Activated T-cell treated with anti-CD3 and anti-CD28 coated beads, Interleukin-2, amount 50 U/mL, for 72 hours (primary cell): ENCODE measurements at regions not wholly inside any gene's neighbourhood (a gene's known extent, or its start where the extent isn't known, plus 50 kb on each side); places are given as distances from the start of the nearest gene placed in this dataset.

ENCODE experiments used
- ATAC-seq, 2 donors: fragments of 150-1000 bp; cut with Tn5 transposase; replicated peaks in 1 of 2; 2 replicates each; pipeline ENCODE4 v1.10.0; 2021; ENCODE audit warnings: moderate library complexity in 2 of 2, mild to moderate bottlenecking in 1 of 2
- DNase-seq, 2 donors: peaks; one replicate each; pipeline ENCODE4 v3.0.0; 2021 to 2022; ENCODE audit warnings: mixed read lengths in 1 of 2
- H3K27ac Mint-ChIP-seq: one replicate; pipeline ENCODE4 v1.8.0; 2022; ENCODE audit warnings: mild to moderate bottlenecking, moderate library complexity, mixed read lengths
- H3K27me3 Mint-ChIP-seq: one replicate; pipeline ENCODE4 v1.8.0; 2022; ENCODE audit warnings: low read depth, mixed read lengths
- H3K36me3 Mint-ChIP-seq, 2 donors: one replicate each; pipeline ENCODE4 v1.8.0; 2022; ENCODE audit warnings: mixed read lengths in 2 of 2, mild to moderate bottlenecking in 1 of 2; ENCODE audit not compliant: insufficient read depth in 2 of 2
- H3K4me1 Mint-ChIP-seq: one replicate; pipeline ENCODE4 v1.8.0; 2022; ENCODE audit warnings: low read depth, mixed read lengths
- H3K4me3 Mint-ChIP-seq, 2 donors: one replicate each; pipeline ENCODE4 v1.8.0; 2022; ENCODE audit warnings: mild to moderate bottlenecking in 2 of 2, mixed read lengths in 2 of 2, moderate library complexity in 2 of 2
- H3K9me3 Mint-ChIP-seq, 2 donors: one replicate each; pipeline ENCODE4 v1.8.0; 2022; ENCODE audit warnings: mixed read lengths in 2 of 2

DNA sequence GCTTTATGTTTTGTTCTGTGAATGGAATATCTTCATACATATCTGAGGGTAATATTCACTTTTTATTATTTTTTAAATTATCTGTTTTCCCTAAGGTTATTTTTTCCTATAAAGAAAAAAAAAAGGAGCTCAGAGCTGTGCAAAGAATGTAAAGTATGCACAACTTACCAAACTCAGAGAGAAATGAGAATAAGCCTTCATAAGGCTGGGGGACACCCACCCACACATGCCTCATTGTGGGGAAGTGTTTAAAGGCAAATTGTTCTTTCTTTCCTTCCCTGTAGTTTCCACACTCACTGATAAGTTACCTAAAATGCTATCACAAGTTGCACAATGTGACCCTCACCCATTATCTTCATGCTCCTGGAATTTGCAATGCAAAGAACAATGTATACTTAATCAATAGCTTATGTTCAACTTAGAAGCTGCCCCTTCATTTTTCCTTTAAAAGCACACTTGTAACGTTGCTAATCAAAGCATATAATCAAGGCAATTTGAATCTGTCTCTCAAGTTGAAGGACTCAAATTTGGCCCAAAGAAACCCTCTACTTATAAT, 108.1 kb downstream of the GNAT3 start:
- no peak for DNase-seq
- Mint-ChIP-seq H3K4me1 (no peaks in the 10 kb centered on the region), H3K4me3 (no peak overlapping the region), H3K36me3 (no peaks in the 10 kb centered on the region), H3K9me3 (peaks cover 2 to 5% of the 10 kb centered on the region in 2 donors), H3K27me3 (peaks cover 6% of the 10 kb centered on the region), H3K27ac (no peak overlapping the region)
- ATAC-seq, result no peak

DNA sequence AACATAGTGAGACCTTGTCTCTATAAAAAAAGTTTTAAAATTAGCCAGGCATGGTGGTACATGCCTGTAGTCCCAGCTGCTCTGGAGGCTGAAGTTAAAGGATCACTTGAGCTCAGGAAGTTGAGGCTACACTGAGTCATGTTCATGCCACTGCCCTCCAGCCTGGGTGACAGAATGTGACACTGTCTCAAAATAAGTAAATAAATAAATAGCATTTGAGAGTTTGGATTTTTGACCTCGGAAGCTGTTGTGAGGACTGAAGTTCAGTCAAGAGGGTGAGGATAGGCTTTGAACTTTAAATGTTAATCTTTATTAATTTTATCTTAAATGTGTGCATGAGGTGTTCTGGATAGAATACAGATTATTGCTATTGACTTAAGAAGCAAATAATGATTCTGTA, 110.2 kb downstream of the GNAT3 start:
- DNase-seq (no peak), ATAC-seq (no peak)
- Mint-ChIP-seq H3K4me1 (no peaks in the 10 kb centered on the region), H3K9me3 (peaks cover 0 to 2% of the 10 kb centered on the region in 2 donors), H3K27ac (no peak overlapping the region), H3K4me3 (no peak overlapping the region), H3K27me3 (peaks cover 6% of the 10 kb centered on the region), H3K36me3 (no peaks in the 10 kb centered on the region)

- Mint-ChIP-seq H3K27me3 (no peaks in the 10 kb centered on the region), H3K36me3 (no peaks in the 10 kb centered on the region), H3K9me3 (no peaks in the 10 kb centered on the region), H3K4me1 (no peaks in the 10 kb centered on the region), H3K27ac (no peak overlapping the region), H3K4me3 (no peak overlapping the region)
- DNase-seq, result no peak
- ATAC-seq, result no peak
These were observed 118.1 kb downstream of the GNAT3 start for GRCh38 chr7:80393786-80394185.

GRCh38 chr7:80392229-80393169, 119.4 kb downstream of the GNAT3 start:
- no peaks in the 10 kb centered on the region for H3K36me3 Mint-ChIP-seq
- no peak for DNase-seq
- no peaks in the 10 kb centered on the region for H3K4me1 Mint-ChIP-seq
- H3K4me3 Mint-ChIP-seq, result no peak overlapping the region
- no peak overlapping the region for H3K27ac Mint-ChIP-seq
- ATAC-seq, result no peak
- no peaks in the 10 kb centered on the region for H3K9me3 Mint-ChIP-seq
- H3K27me3 Mint-ChIP-seq, result no peaks in the 10 kb centered on the region

DNA sequence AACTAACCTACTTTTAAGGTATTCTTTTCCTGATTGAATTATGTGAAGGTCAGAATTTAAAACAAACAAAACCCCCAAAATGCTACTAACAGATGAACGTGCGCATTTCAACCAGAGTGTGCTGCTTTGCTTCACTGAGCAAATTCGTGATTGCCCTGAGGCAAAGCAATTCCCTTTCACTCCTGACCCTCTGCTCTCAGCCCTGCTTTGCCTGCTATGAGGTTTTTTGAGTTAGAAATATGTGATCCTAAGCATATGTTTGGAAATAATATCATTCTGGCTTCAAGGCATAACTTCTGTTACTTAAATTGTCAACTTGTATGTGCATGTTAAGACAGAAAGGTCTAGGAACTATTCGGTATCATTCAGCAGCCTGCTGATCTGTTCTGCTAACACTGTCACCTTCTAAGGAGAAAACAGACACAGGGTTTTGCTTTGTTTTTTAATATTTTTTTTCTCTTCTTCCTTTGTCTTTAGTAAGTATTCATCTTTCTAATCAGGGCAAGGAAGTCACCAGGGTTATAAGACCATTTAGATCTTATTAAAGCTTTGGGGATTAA, 124.2 kb downstream of the GNAT3 start:
- H3K4me1 Mint-ChIP-seq, result no peaks in the 10 kb centered on the region
- no peak overlapping the region for H3K27ac Mint-ChIP-seq
- no peaks in the 10 kb centered on the region for H3K27me3 Mint-ChIP-seq

GRCh38 chr7:80386686-80387085, 125.2 kb downstream of the GNAT3 start:
- Mint-ChIP-seq H3K4me3 (no peak overlapping the region), H3K36me3 (no peaks in the 10 kb centered on the region), H3K27ac (no peak overlapping the region), H3K27me3 (no peaks in the 10 kb centered on the region), H3K4me1 (no peaks in the 10 kb centered on the region), H3K9me3 (peaks cover 0 to 2% of the 10 kb centered on the region in 2 donors)
- no peak for ATAC-seq
- no peak for DNase-seq

More for the DNA sequence above, 124.2 kb downstream of the GNAT3 start:
- no peak overlapping the region for H3K4me3 Mint-ChIP-seq
- H3K9me3 Mint-ChIP-seq, result no peaks in the 10 kb centered on the region
- ATAC-seq (no peak), DNase-seq (no peak)
- H3K36me3 Mint-ChIP-seq, result no peaks in the 10 kb centered on the region

DNA sequence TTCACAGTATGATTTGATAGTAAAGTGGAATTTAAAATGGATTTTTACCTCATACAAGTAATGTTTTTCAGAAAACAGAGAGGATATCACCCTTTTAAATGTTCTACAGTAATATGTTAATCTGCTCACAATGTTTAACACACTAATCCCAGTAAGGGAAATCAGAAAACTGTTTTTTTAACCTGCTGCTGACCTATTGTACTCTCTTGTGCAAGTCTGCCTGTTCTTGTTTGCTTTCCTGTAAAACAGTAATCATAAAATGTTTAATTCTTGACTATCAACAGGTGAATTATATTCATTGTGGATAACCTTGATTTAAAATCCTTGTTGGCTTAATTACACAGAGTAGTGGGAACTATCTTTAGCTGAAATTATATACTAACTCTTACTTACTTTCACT, 126.4 kb downstream of the GNAT3 start:
- Mint-ChIP-seq H3K36me3 (no peaks in the 10 kb centered on the region), H3K27ac (no peak overlapping the region), H3K4me3 (no peak overlapping the region), H3K27me3 (no peaks in the 10 kb centered on the region), H3K9me3 (peaks cover 0 to 2% of the 10 kb centered on the region in 2 donors), H3K4me1 (no peaks in the 10 kb centered on the region)
- DNase-seq (no peak), ATAC-seq (no peak)

DNA sequence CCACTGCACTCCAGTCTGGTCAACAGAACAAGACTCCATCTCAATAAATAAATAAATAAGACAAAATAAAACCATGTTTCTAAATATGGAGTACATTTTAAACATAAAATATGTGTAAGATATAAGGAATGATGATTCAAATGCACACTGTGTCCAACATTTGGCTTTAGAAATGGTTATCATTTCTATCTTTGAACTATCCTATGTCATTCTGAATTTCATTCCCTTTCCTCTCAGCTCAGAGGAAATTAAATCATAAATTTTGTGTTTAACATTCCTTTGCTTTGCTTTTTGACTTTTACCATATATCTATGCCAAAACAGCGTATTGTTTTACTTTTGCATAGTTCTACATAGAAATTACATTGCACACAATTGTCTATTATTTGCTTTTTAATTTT, 130.9 kb downstream of the GNAT3 start:
- Mint-ChIP-seq H3K9me3 (peaks cover 0 to 4% of the 10 kb centered on the region in 2 donors), H3K27me3 (no peaks in the 10 kb centered on the region)
- ATAC-seq, result no peak

GRCh38 chr7:80379034-80379982, 132.6 kb downstream of the GNAT3 start:
- ATAC-seq (no peak), DNase-seq (no peak)
- no peak overlapping the region for H3K4me3 Mint-ChIP-seq
- H3K9me3 Mint-ChIP-seq, result peaks cover 0 to 4% of the 10 kb centered on the region in 2 donors
- no peaks in the 10 kb centered on the region for H3K27me3 Mint-ChIP-seq
- no peaks in the 10 kb centered on the region for H3K36me3 Mint-ChIP-seq
- no peaks in the 10 kb centered on the region for H3K4me1 Mint-ChIP-seq
- H3K27ac Mint-ChIP-seq, result no peak overlapping the region

More for the DNA sequence above, 130.9 kb downstream of the GNAT3 start:
- no peak for DNase-seq
- Mint-ChIP-seq H3K4me3 (no peak overlapping the region), H3K36me3 (no peaks in the 10 kb centered on the region), H3K27ac (no peak overlapping the region), H3K4me1 (no peaks in the 10 kb centered on the region)

GRCh38 chr7:80374321-80374720, 137.5 kb downstream of the GNAT3 start:
- no peaks in the 10 kb centered on the region for H3K4me1 Mint-ChIP-seq
- no peak for ATAC-seq
- no peaks in the 10 kb centered on the region for H3K36me3 Mint-ChIP-seq
- H3K4me3 Mint-ChIP-seq, result no peak overlapping the region
- DNase-seq, result no peak
- no peaks in the 10 kb centered on the region for H3K27me3 Mint-ChIP-seq
- H3K27ac Mint-ChIP-seq, result no peak overlapping the region
- H3K9me3 Mint-ChIP-seq, result peaks cover 0 to 4% of the 10 kb centered on the region in 2 donors

DNA sequence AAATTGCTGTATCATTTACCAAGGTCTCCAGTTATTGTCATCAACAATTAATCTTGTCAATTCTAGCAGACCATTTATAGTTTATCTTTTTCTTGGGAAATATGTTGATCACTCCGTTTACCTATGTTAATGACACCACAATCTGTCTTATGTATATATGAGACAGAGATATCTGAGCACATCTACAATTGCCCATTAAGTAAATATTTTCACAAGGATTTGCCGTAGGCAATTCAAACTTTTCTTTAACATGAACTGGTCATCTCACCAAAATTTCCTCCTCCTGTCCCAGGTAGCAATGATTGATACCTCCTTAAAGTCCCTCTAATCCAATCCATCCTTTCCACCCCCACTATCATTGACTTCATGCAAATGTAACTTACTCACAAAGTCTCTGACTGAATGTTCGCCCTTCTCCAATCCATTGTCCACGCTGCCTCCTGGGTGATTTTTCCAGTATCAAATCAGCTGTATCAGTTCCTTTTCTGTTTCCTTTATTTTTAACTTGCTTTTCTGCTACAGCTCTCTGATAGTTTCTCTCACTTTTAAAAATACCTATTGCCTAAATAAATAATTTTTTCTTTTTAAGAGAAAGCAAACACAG, 138.3 kb downstream of the GNAT3 start:
- no peaks in the 10 kb centered on the region for H3K27me3 Mint-ChIP-seq
- H3K27ac Mint-ChIP-seq, result no peak overlapping the region
- peaks cover 0 to 4% of the 10 kb centered on the region in 2 donors for H3K9me3 Mint-ChIP-seq
- no peak for ATAC-seq
- H3K4me3 Mint-ChIP-seq, result no peak overlapping the region
- no peak for DNase-seq
- H3K36me3 Mint-ChIP-seq, result no peaks in the 10 kb centered on the region
- no peaks in the 10 kb centered on the region for H3K4me1 Mint-ChIP-seq

DNA sequence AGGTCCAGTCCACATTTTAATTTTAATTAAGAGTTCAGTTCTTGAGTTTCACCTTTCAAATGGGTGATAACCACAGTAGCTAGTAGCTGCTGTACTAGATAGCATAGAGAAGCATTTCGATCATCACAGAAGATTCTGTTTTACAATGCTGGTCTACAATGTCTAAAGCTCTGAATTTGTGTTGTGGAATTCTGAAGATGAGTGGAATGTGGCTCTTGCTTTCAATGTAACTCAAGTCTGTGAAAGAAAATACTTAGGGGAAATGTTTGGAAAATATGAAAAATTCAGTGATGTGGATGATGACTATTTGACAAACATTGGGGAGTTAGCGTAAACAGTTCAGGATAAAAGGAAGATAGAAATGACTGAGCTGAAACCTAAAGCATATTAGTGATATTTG, 139.4 kb downstream of the GNAT3 start:
- no peak for DNase-seq
- Mint-ChIP-seq H3K9me3 (peaks cover 0 to 2% of the 10 kb centered on the region in 2 donors), H3K4me1 (no peaks in the 10 kb centered on the region), H3K36me3 (no peaks in the 10 kb centered on the region), H3K27ac (no peak overlapping the region), H3K27me3 (no peaks in the 10 kb centered on the region), H3K4me3 (no peak overlapping the region)
- no peak for ATAC-seq
